SK-N-SH treated with all-trans-retinoic acid at 6 μM for 48 hours (cell line): ENCODE measurements at regions not wholly inside any gene's neighbourhood (a gene's known extent, or its start where the extent isn't known, plus 50 kb on each side); places are given as distances from the start of the nearest gene placed in this dataset.

ENCODE experiments used
- ATAC-seq: fragments of 200-7000 bp; cut with Tn5 transposase; 3 replicates; pipeline ENCODE4 v1.9.1; 2020; ENCODE audit warnings: mild to moderate bottlenecking, moderate library complexity
- ARNTL ChIP-seq: fragments of 450-650 bp; formaldehyde crosslinking; IDR thresholded peaks from 2 replicates; pipeline ENCODE4 v1.5.0; 2020; ENCODE audit warnings: low read depth, mild to moderate bottlenecking, moderate library complexity, borderline replicate concordance
- BACH2 ChIP-seq: fragments of 250-450 bp; sonication (Bioruptor Pico); IDR thresholded peaks from 2 replicates; pipeline ENCODE4 v1.9.0; 2021; ENCODE audit warnings: mild to moderate bottlenecking, borderline replicate concordance
- GLIS3 ChIP-seq: fragments of 250-450 bp; sonication (Bioruptor Pico); IDR thresholded peaks from 2 replicates; pipeline ENCODE4 v1.5.0; 2020; ENCODE audit warnings: mild to moderate bottlenecking, moderate library complexity
- ISL1 ChIP-seq: fragments of 250-450 bp; sonication (Bioruptor Pico); IDR thresholded peaks from 2 replicates; pipeline ENCODE4 v2.1.2; 2022; ENCODE audit warnings: mild to moderate bottlenecking, moderate library complexity
- PPARA ChIP-seq: fragments of 250-450 bp; sonication (Bioruptor Pico); IDR thresholded peaks from 2 replicates; pipeline ENCODE4 v1.5.0; 2020; ENCODE audit warnings: mild to moderate bottlenecking, borderline replicate concordance
- SNAI2 ChIP-seq: fragments of 250-450 bp; sonication (Bioruptor Pico); IDR thresholded peaks from 2 replicates; pipeline ENCODE4 v1.5.0; 2020; ENCODE audit warnings: mild to moderate bottlenecking, moderate library complexity
- TCF4 ChIP-seq: fragments of 250-450 bp; sonication (Bioruptor Pico); IDR thresholded peaks from 2 replicates; pipeline ENCODE4 v1.8.0; 2021; ENCODE audit warnings: mild to moderate bottlenecking, moderate library complexity, borderline replicate concordance
- TOX ChIP-seq: fragments of 250-450 bp; sonication (Bioruptor Pico); IDR thresholded peaks from 2 replicates; pipeline ENCODE4 v1.8.0; 2021; ENCODE audit warnings: mild to moderate bottlenecking, moderate library complexity, borderline replicate concordance
- TSHZ2 ChIP-seq: fragments of 250-450 bp; sonication (Bioruptor Pico); IDR thresholded peaks from 2 replicates; pipeline ENCODE4 v1.5.0; 2020; ENCODE audit warnings: mild to moderate bottlenecking, moderate library complexity
- ZFP3 ChIP-seq: fragments of 250-450 bp; sonication (Bioruptor Pico); IDR thresholded peaks from 2 replicates; pipeline ENCODE4 v1.5.0; 2020; ENCODE audit warnings: mild to moderate bottlenecking, moderate library complexity
- ZNF565 ChIP-seq: fragments of 450-650 bp; formaldehyde crosslinking; conservative IDR thresholded peaks from 2 replicates; pipeline ENCODE4 v1.5.0; 2020; ENCODE audit warnings: low read depth, mild to moderate bottlenecking, moderate library complexity
- ZNF70 ChIP-seq: fragments of 450-650 bp; formaldehyde crosslinking; IDR thresholded peaks from 2 replicates; pipeline ENCODE4 v1.5.0; 2020; ENCODE audit warnings: mild to moderate bottlenecking, moderate library complexity
- ZNF8 ChIP-seq: fragments of 450-650 bp; formaldehyde crosslinking; IDR thresholded peaks from 2 replicates; pipeline ENCODE4 v1.5.0; 2020; ENCODE audit warnings: mild to moderate bottlenecking, moderate library complexity
- TF ChIP-seq, protein P1 (sequence below): fragments of 250-450 bp; sonication (Bioruptor Pico); IDR thresholded peaks from 2 replicates; pipeline ENCODE4 v1.5.1; 2021; ENCODE audit warnings: mild to moderate bottlenecking, moderate library complexity
- TF ChIP-seq, protein P2 (sequence below): fragments of 250-450 bp; sonication (Bioruptor Pico); IDR thresholded peaks from 2 replicates; pipeline ENCODE4 v1.8.0; 2021; ENCODE audit warnings: low read depth, mild to moderate bottlenecking, moderate library complexity, borderline replicate concordance

GRCh38 chr12:46578190-46578982, 205.8 kb upstream of the SLC38A2 start:
- no peak for TF ChIP-seq GLIS3 (CRISPR knock-in tag)
- TF ChIP-seq ZNF565 (CRISPR knock-in tag) = no peak
- no peak for TF ChIP-seq PPARA (CRISPR knock-in tag)
- no peak for TF ChIP-seq ZNF70 (CRISPR knock-in tag)
- no peak for TF ChIP-seq ZFP3 (CRISPR knock-in tag)
- no peak for TF ChIP-seq TOX (CRISPR knock-in tag)
- no peak for TF ChIP-seq TCF4 (CRISPR knock-in tag)
- TF ChIP-seq, protein P1, sequence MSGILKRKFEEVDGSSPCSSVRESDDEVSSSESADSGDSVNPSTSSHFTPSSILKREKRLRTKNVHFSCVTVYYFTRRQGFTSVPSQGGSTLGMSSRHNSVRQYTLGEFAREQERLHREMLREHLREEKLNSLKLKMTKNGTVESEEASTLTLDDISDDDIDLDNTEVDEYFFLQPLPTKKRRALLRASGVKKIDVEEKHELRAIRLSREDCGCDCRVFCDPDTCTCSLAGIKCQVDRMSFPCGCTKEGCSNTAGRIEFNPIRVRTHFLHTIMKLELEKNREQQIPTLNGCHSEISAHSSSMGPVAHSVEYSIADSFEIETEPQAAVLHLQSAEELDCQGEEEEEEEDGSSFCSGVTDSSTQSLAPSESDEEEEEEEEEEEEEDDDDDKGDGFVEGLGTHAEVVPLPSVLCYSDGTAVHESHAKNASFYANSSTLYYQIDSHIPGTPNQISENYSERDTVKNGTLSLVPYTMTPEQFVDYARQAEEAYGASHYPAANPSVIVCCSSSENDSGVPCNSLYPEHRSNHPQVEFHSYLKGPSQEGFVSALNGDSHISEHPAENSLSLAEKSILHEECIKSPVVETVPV (CRISPR knock-in tag) = no peak
- TF ChIP-seq TSHZ2 (CRISPR knock-in tag) = no peak
- TF ChIP-seq BACH2 (CRISPR knock-in tag) = no peak
- TF ChIP-seq ISL1 (CRISPR knock-in tag) = no peak
- TF ChIP-seq, protein P2, sequence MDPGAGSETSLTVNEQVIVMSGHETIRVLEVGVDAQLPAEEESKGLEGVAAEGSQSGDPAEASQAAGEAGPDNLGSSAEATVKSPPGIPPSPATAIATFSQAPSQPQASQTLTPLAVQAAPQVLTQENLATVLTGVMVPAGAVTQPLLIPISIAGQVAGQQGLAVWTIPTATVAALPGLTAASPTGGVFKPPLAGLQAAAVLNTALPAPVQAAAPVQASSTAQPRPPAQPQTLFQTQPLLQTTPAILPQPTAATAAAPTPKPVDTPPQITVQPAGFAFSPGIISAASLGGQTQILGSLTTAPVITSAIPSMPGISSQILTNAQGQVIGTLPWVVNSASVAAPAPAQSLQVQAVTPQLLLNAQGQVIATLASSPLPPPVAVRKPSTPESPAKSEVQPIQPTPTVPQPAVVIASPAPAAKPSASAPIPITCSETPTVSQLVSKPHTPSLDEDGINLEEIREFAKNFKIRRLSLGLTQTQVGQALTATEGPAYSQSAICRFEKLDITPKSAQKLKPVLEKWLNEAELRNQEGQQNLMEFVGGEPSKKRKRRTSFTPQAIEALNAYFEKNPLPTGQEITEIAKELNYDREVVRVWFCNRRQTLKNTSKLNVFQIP (CRISPR knock-in tag) = no peak
- TF ChIP-seq, all 23 proteins: peak for 0
- ATAC-seq = no peak

GRCh38 chr12:46577063-46577776, 204.6 kb upstream of the SLC38A2 start:
- no peak for ATAC-seq
- TF ChIP-seq SNAI2 (CRISPR knock-in tag) (no peak), ZNF8 (no peak), ZNF565 (CRISPR knock-in tag) (no peak)

DNA sequence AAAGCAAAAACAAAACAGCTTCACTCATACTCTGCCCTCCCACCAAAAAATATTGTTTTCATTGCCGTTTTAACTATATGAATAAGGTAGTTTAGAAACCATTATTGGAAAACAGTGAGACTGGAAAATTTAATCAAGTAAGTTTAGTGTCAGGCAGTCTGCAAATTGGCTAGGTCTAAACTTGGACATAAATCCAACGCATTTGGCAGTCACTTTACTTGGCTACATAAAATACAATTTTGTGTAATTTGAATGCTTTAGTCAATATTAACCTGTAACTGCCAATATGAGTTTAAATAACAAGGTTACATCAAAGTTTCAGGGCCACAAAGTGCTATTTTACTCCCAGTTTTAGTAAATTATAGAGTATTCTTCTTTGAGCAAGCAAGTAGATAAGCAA, 202.3 kb upstream of the SLC38A2 start:
- no peak for TF ChIP-seq ZNF565 (CRISPR knock-in tag)
- TF ChIP-seq ARNTL (CRISPR knock-in tag) = no peak
- TF ChIP-seq ZNF8 = no peak
- no peak for ATAC-seq

GRCh38 chr12:46573347-46573658, 200.7 kb upstream of the SLC38A2 start:
- no peak for ATAC-seq
- TF ChIP-seq SNAI2 (CRISPR knock-in tag) (no peak), ARNTL (CRISPR knock-in tag) (no peak)
- TF ChIP-seq, protein P2 (CRISPR knock-in tag) = no peak

GRCh38 chr12:46572644-46573346, 200.2 kb upstream of the SLC38A2 start:
- no peak for TF ChIP-seq PPARA (CRISPR knock-in tag)
- TF ChIP-seq, all 23 proteins: peak for 0
- no peak for ATAC-seq
